Osteocyte (in vitro differentiated cells): ENCODE measurements at regions not wholly inside any gene's neighbourhood (a gene's known extent, or its start where the extent isn't known, plus 50 kb on each side); places are given as distances from the start of the nearest gene placed in this dataset.

Source experiments
- DNase-seq: peaks from one replicate; pipeline ENCODE4 v3.0.0; 2021; ENCODE audit warnings: mixed read lengths; ENCODE audit not compliant: unreplicated experiment; ENCODE audit errors: extremely low spot score
- H3K27ac Mint-ChIP-seq: one replicate; pipeline ENCODE4 v1.8.0; 2021; ENCODE audit warnings: mild to moderate bottlenecking, mixed read lengths; ENCODE audit not compliant: unreplicated experiment
- H3K27me3 Mint-ChIP-seq: one replicate; pipeline ENCODE4 v1.8.0; 2021; ENCODE audit warnings: mixed read lengths; ENCODE audit not compliant: unreplicated experiment
- H3K36me3 Mint-ChIP-seq: one replicate; pipeline ENCODE4 v1.8.0; 2021; ENCODE audit warnings: mixed read lengths; ENCODE audit not compliant: unreplicated experiment
- H3K4me1 Mint-ChIP-seq: one replicate; pipeline ENCODE4 v1.8.0; 2021; ENCODE audit warnings: mixed read lengths; ENCODE audit not compliant: unreplicated experiment
- H3K4me3 Mint-ChIP-seq: one replicate; pipeline ENCODE4 v1.8.0; 2021; ENCODE audit warnings: mild to moderate bottlenecking, moderate library complexity, mixed read lengths; ENCODE audit not compliant: unreplicated experiment
- H3K9me3 Mint-ChIP-seq: one replicate; pipeline ENCODE4 v1.8.0; 2021; ENCODE audit warnings: mixed read lengths; ENCODE audit not compliant: unreplicated experiment
- TF ChIP-seq, protein P1 (sequence below): fragments of 200-600 bp; sonication (generic); IDR thresholded peaks from 2 replicates; pipeline ENCODE4 v1.5.0; 2021; ENCODE audit warnings: antibody characterized with exemption, mild to moderate bottlenecking, moderate library complexity

DNA sequence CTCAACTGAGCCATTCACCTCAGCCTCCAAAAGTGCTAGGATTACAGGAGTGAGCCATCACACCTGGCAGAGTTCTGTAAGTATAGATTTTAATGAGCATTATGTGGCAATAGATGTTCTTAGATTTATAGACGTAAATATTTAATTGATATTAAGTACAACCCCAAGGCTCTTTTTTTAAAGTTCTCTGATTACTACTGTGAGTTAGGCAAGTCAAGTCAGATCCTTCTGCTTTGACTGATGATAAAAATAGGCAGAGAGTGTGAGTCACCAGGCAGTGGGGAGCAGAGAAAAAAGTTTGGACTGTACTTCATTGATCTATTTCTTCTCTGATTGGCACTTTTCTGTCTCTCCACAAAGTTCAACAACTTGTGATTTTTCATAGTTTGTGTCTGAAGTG, 1379.9 kb downstream of the UQCRFS1 start:
- peaks cover 29% of the 10 kb centered on the region for H3K9me3 Mint-ChIP-seq
- no peak overlapping the region for H3K4me3 Mint-ChIP-seq
- no peak overlapping the region for H3K27ac Mint-ChIP-seq
- no peaks in the 10 kb centered on the region for H3K36me3 Mint-ChIP-seq
- TF ChIP-seq, protein P1, sequence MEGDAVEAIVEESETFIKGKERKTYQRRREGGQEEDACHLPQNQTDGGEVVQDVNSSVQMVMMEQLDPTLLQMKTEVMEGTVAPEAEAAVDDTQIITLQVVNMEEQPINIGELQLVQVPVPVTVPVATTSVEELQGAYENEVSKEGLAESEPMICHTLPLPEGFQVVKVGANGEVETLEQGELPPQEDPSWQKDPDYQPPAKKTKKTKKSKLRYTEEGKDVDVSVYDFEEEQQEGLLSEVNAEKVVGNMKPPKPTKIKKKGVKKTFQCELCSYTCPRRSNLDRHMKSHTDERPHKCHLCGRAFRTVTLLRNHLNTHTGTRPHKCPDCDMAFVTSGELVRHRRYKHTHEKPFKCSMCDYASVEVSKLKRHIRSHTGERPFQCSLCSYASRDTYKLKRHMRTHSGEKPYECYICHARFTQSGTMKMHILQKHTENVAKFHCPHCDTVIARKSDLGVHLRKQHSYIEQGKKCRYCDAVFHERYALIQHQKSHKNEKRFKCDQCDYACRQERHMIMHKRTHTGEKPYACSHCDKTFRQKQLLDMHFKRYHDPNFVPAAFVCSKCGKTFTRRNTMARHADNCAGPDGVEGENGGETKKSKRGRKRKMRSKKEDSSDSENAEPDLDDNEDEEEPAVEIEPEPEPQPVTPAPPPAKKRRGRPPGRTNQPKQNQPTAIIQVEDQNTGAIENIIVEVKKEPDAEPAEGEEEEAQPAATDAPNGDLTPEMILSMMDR = no peak
- DNase-seq = no peak
- H3K4me1 Mint-ChIP-seq = no peaks in the 10 kb centered on the region
- no peaks in the 10 kb centered on the region for H3K27me3 Mint-ChIP-seq

DNA sequence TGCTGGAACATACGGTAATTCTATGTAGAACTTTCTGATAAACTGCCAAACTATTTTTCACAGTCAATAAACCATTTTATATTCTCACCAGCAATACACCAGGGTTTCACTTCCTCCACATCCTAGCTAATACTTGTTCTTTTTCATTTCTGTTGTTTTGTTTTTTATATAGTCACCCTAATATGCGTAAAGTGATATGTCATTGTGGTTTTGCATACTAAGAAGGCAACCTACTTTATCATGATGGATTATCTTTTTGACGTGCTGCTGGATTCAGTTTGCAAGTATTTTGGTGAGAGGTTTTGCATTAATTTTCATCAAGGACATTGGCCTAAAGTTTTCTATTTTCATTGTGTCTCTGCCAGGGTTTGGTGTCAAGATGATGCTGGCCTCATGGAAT, 1384.1 kb downstream of the UQCRFS1 start:
- Mint-ChIP-seq H3K27me3 (no peaks in the 10 kb centered on the region), H3K4me3 (no peak overlapping the region)
- no peak for DNase-seq

DNA sequence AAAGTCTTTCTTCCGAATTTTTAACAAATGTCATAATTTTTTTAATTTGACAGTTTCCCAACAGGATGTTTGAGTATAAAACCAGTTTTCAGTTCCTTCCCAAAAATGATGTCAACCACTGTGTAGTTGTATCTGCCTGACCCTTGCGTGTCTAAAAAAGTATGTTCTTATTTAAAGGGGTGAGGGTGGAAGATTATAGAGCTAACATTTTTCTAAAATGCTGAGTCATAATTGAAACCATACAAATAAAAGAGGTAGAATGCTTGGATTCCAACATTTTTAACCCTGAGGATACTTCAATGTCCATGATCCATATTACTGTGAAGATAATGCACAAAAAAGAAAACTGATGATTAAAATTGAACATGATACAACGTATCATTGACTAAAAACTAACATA, 1388.8 kb downstream of the UQCRFS1 start:
- no peak for DNase-seq
- H3K27me3 Mint-ChIP-seq = no peaks in the 10 kb centered on the region
- H3K27ac Mint-ChIP-seq = no peak overlapping the region
- peaks cover 26% of the 10 kb centered on the region for H3K9me3 Mint-ChIP-seq
- H3K36me3 Mint-ChIP-seq = no peaks in the 10 kb centered on the region
- no peaks in the 10 kb centered on the region for H3K4me1 Mint-ChIP-seq
- TF ChIP-seq, protein P1 = no peak
- H3K4me3 Mint-ChIP-seq = no peak overlapping the region

More for the DNA sequence above, 1384.1 kb downstream of the UQCRFS1 start:
- TF ChIP-seq, protein P1 = no peak
- no peak overlapping the region for H3K27ac Mint-ChIP-seq
- H3K36me3 Mint-ChIP-seq = no peaks in the 10 kb centered on the region
- no peaks in the 10 kb centered on the region for H3K4me1 Mint-ChIP-seq
- peaks cover 29% of the 10 kb centered on the region for H3K9me3 Mint-ChIP-seq

DNA sequence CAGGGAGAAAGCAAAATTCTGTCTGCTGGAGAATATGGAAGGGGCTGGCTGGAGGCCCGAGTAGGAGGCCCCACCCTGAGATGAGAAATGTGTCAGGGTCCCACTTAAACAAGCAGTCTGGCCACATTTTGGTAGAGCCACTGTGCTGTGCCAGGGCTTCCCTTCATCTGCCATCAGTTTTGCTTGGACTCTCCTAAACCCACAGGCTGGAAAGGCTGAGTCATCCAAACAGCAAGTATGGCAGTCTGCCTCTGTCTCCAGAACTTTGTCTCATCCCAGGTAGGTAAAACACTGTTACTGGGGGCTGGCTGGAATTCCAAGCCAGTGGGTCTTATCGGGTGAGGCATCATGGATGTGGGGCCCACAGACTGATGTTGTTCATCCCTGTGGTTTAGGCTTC, 1390.6 kb downstream of the UQCRFS1 start:
- H3K27me3 Mint-ChIP-seq = no peaks in the 10 kb centered on the region
- TF ChIP-seq, protein P1 = no peak
- H3K27ac Mint-ChIP-seq = no peak overlapping the region
- no peaks in the 10 kb centered on the region for H3K4me1 Mint-ChIP-seq
- DNase-seq = no peak
- no peaks in the 10 kb centered on the region for H3K36me3 Mint-ChIP-seq
- peaks cover 33% of the 10 kb centered on the region for H3K9me3 Mint-ChIP-seq
- H3K4me3 Mint-ChIP-seq = no peak overlapping the region

DNA sequence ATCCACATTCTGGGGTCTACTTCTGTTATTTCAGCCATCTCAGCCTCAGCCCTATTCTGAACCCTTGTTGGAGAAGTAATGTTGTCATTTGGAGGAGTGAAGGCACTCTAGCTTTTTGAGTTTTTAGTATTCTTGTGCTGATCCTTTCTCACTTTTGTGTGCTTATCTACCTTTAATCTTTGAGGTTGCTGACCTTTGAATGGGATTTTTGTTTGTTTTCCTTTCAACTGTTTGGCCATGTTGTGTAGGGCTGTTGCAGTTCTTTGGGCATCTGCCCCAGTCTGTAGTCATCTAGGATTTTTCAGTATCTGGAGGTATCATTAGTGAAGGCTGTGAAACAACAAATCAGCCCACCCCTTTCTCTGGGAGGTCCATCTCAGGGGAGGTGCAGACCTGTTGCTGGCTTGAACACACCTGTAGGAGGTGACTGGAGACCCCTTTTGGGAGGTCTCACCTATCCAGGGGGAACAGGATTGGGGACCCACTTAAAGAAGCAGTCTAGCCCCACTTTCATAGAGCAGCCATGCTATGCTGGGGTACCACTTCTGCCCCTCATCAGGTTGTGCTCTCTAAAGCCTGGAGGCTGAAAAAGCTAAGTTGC, 1391.4 kb downstream of the UQCRFS1 start:
- H3K27me3 Mint-ChIP-seq = no peaks in the 10 kb centered on the region
- H3K4me1 Mint-ChIP-seq = no peaks in the 10 kb centered on the region
- peaks cover 33% of the 10 kb centered on the region for H3K9me3 Mint-ChIP-seq

More for the DNA sequence above, 1391.4 kb downstream of the UQCRFS1 start:
- DNase-seq = no peak
- H3K36me3 Mint-ChIP-seq = no peaks in the 10 kb centered on the region
- H3K27ac Mint-ChIP-seq = no peak overlapping the region
- no peak overlapping the region for H3K4me3 Mint-ChIP-seq
- TF ChIP-seq, protein P1 = no peak
